IMR-90 (cell line): ENCODE measurements at regions not wholly inside any gene's neighbourhood (a gene's known extent, or its start where the extent isn't known, plus 50 kb on each side); places are given as distances from the start of the nearest gene placed in this dataset.

ENCODE experiments used
- ATAC-seq: fragments of 200-7000 bp; cut with Tn5 transposase; 2 replicates; pipeline ENCODE4 v1.9.1; 2020; ENCODE audit warnings: low read depth, mild to moderate bottlenecking, moderate library complexity
- BruUV-seq: library from RNA; stranded (reverse); fragments of 400-500 nt; replicated peaks from 2 replicates; lab custom pipeline; 2021; lab: Mats Ljungman, UMichigan
- CTCF ChIA-PET: fragments of 300-600 bp; formaldehyde crosslinking; extraction: SDS; loops from one replicate; lab custom pipeline; 2021; ENCODE audit warnings: antibody characterized with exemption; lab: Yijun Ruan, JAX
- POLR2A ChIA-PET: fragments of 300-600 bp; sonication (Branson Sonifier 250); formaldehyde crosslinking; loops from one replicate; lab custom pipeline; 2022; ENCODE audit warnings: antibody characterized with exemption; ENCODE audit not compliant: unreplicated experiment; lab: Charles Lee
- DNase-seq: peaks from one replicate; pipeline ENCODE4 v3.0.0; 2013
- H2AFZ ChIP-seq: replicated peaks from 2 replicates; pipeline ENCODE3; 2013; ENCODE audit warnings: low read length, mild to moderate bottlenecking; ENCODE audit not compliant: poor library complexity
- H2AK5ac ChIP-seq: 2 replicates; pipeline ENCODE4 v1.6.1; 2013; ENCODE audit warnings: low read depth, low read length, inconsistent platforms
- H2AK9ac ChIP-seq: replicated peaks from 2 replicates; pipeline ENCODE3; 2013; ENCODE audit warnings: mild to moderate bottlenecking, low read depth, low read length, moderate library complexity; ENCODE audit not compliant: poor library complexity
- H2BK120ac ChIP-seq: 2 replicates; pipeline ENCODE4 v1.6.1; 2013; ENCODE audit warnings: low read depth, low read length, inconsistent platforms
- H2BK15ac ChIP-seq: 3 replicates; pipeline ENCODE4 v1.6.1; 2013; ENCODE audit warnings: low read depth, low read length, inconsistent platforms
- H2BK20ac ChIP-seq: 2 replicates; pipeline ENCODE4 v1.6.1; 2013; ENCODE audit warnings: low read depth, mild to moderate bottlenecking, inconsistent platforms, low read length, moderate library complexity
- H2BK5ac ChIP-seq: 2 replicates; pipeline ENCODE4 v1.6.1; 2013; ENCODE audit warnings: mild to moderate bottlenecking, low read depth, low read length, inconsistent platforms; ENCODE audit not compliant: poor library complexity, severe bottlenecking
- H3K14ac ChIP-seq: replicated peaks from 2 replicates; pipeline ENCODE4 v1.6.1; 2013; ENCODE audit warnings: low read depth, low read length, inconsistent platforms
- H3K18ac ChIP-seq: 2 replicates; pipeline ENCODE4 v1.6.1; 2013; ENCODE audit warnings: low read depth, low read length, control low read depth
- H3K23ac ChIP-seq: 2 replicates; pipeline ENCODE4 v1.6.1; 2013; ENCODE audit warnings: low read depth, low read length, inconsistent platforms
- H3K27ac ChIP-seq: 2 replicates; pipeline ENCODE4 v1.5.1; 2013; ENCODE audit warnings: mild to moderate bottlenecking, control low read depth, low read length; ENCODE audit not compliant: insufficient read depth
- H3K27me3 ChIP-seq: 2 replicates; pipeline ENCODE4 v1.6.1; 2013; ENCODE audit warnings: low read length; ENCODE audit not compliant: control insufficient read depth, insufficient read depth
- H3K36me3 ChIP-seq: 2 replicates; pipeline ENCODE4 v1.6.1; 2013; ENCODE audit warnings: low read length, mixed read lengths; ENCODE audit not compliant: control insufficient read depth, insufficient read depth
- H3K4ac ChIP-seq: 2 replicates; pipeline ENCODE4 v1.6.1; 2013; ENCODE audit warnings: low read depth, low read length, inconsistent platforms
- H3K4me1 ChIP-seq: 2 replicates; pipeline ENCODE4 v1.6.1; 2013; ENCODE audit warnings: low read length, mixed read lengths; ENCODE audit not compliant: control insufficient read depth, insufficient read depth
- H3K4me2 ChIP-seq: 2 replicates; pipeline ENCODE4 v1.6.1; 2013; ENCODE audit warnings: low read depth, mild to moderate bottlenecking, control low read depth, low read length, moderate library complexity
- H3K4me3 ChIP-seq: 2 replicates; pipeline ENCODE4 v1.5.1; 2013; ENCODE audit warnings: low read depth, mild to moderate bottlenecking, control low read depth, low read length, moderate library complexity; ENCODE audit not compliant: insufficient read depth
- H3K56ac ChIP-seq: 2 replicates; pipeline ENCODE4 v1.6.1; 2013; ENCODE audit warnings: low read length, inconsistent platforms; ENCODE audit not compliant: insufficient read depth; ENCODE audit errors: extremely low read depth
- H3K79me1 ChIP-seq, 2 experiments: 2 replicates each; pipeline ENCODE4 v1.6.1; 2013; ENCODE audit warnings: low read length in 2 of 2, inconsistent platforms in 1 of 2, low read depth in 1 of 2
- H3K9ac ChIP-seq: 2 replicates; pipeline ENCODE4 v1.6.1; 2013; ENCODE audit warnings: low read depth, low read length, control low read depth
- H3K9me1 ChIP-seq: 2 replicates; pipeline ENCODE4 v1.6.1; 2013; ENCODE audit warnings: low read length, inconsistent platforms; ENCODE audit not compliant: insufficient read depth
- H3K9me3 ChIP-seq: 2 replicates; pipeline ENCODE4 v1.6.1; 2013; ENCODE audit warnings: low read length; ENCODE audit not compliant: control insufficient read depth, insufficient read depth
- H4K20me1 ChIP-seq: 2 replicates; pipeline ENCODE4 v1.6.1; 2013; ENCODE audit warnings: low read length, inconsistent platforms; ENCODE audit not compliant: insufficient read depth
- H4K5ac ChIP-seq: 2 replicates; pipeline ENCODE4 v1.6.1; 2013; ENCODE audit warnings: mild to moderate bottlenecking, low read depth, low read length, control low read depth
- H4K8ac ChIP-seq, 2 experiments: 2 replicates each; pipeline ENCODE4 v1.6.1; 2013; ENCODE audit warnings: low read depth in 2 of 2, low read length in 2 of 2, control low read depth in 1 of 2, inconsistent platforms in 1 of 2
- H4K91ac ChIP-seq: 2 replicates; pipeline ENCODE4 v1.6.1; 2013; ENCODE audit warnings: low read depth, low read length, inconsistent platforms; ENCODE audit not compliant: insufficient read depth
- CEBPB ChIP-seq: IDR thresholded peaks from 2 replicates; pipeline ENCODE4 v1.6.1; 2012; ENCODE audit warnings: low read depth, low read length, improper control_type of control experiment
- CHD1 ChIP-seq: IDR thresholded peaks from 2 replicates; pipeline ENCODE4 v1.6.1; 2012; ENCODE audit warnings: low read depth, low read length, improper control_type of control experiment
- CTCF ChIP-seq: conservative IDR thresholded peaks from 2 replicates; pipeline ENCODE4 v1.5.1; 2012; ENCODE audit warnings: mild to moderate bottlenecking, low read depth, low read length, improper control_type of control experiment
- ELK1 ChIP-seq: fragments of 150-350 bp; IDR thresholded peaks from 2 replicates; pipeline ENCODE4 v1.6.1; 2016; ENCODE audit warnings: low read depth, mild to moderate bottlenecking, low read length, moderate library complexity, borderline replicate concordance
- FOS ChIP-seq: fragments of 150-350 bp; IDR thresholded peaks from 2 replicates; pipeline ENCODE4 v1.6.1; 2016; ENCODE audit warnings: low read depth, low read length
- MAFK ChIP-seq: IDR thresholded peaks from 2 replicates; pipeline ENCODE4 v1.6.1; 2012; ENCODE audit warnings: low read depth, low read length, improper control_type of control experiment
- MAZ ChIP-seq: IDR thresholded peaks from 2 replicates; pipeline ENCODE4 v1.6.1; 2012; ENCODE audit warnings: low read depth, mild to moderate bottlenecking, low read length, improper control_type of control experiment, moderate library complexity, borderline replicate concordance
- MXI1 ChIP-seq: IDR thresholded peaks from 2 replicates; pipeline ENCODE4 v1.6.1; 2012; ENCODE audit warnings: low read depth, mild to moderate bottlenecking, low read length, moderate library complexity, borderline replicate concordance
- NFE2L2 ChIP-seq: fragments of 150-350 bp; IDR thresholded peaks from 2 replicates; pipeline ENCODE4 v1.6.1; 2016; ENCODE audit warnings: low read depth, mild to moderate bottlenecking, low read length
- POLR2A ChIP-seq: IDR thresholded peaks from 2 replicates; pipeline ENCODE4 v1.6.1; 2012; ENCODE audit warnings: mild to moderate bottlenecking, low read depth, low read length
- RAD21 ChIP-seq: IDR thresholded peaks from 2 replicates; pipeline ENCODE4 v1.6.1; 2012; ENCODE audit warnings: low read length, improper control_type of control experiment
- RCOR1 ChIP-seq: IDR thresholded peaks from 2 replicates; pipeline ENCODE4 v1.6.1; 2012; ENCODE audit warnings: mild to moderate bottlenecking, low read length, improper control_type of control experiment; ENCODE audit not compliant: insufficient replicate concordance
- RFX5 ChIP-seq: IDR thresholded peaks from 2 replicates; pipeline ENCODE4 v1.8.0; 2012; ENCODE audit warnings: low read depth, mild to moderate bottlenecking, low read length, moderate library complexity
- SMC3 ChIP-seq: fragments of 150-350 bp; IDR thresholded peaks from 2 replicates; pipeline ENCODE4 v1.6.1; 2016; ENCODE audit warnings: low read depth, mild to moderate bottlenecking, antibody characterized with exemption, low read length, moderate library complexity
- WGBS, 2 experiments: methylation state at CpG; one replicate each; pipeline versions ENCODE4 v1.1.5 to v1.1.7; 2013; ENCODE audit warnings: missing lambda C conversion rate in 2 of 2; ENCODE audit not compliant: insufficient read length in 1 of 2; ENCODE audit errors: extremely low coverage in 2 of 2; 5-methylcytosine and 5-hydroxymethylcytosine counted together
- dilution Hi-C: fragments of 300-500 bp; cut with HindIII; formaldehyde crosslinking; loops from one replicate; pipeline ENCODE4 v1.14.3; 2018; ENCODE audit warnings: low sequenced_read_pairs; ENCODE audit not compliant: unreplicated experiment
- in situ Hi-C: fragments of 300-500 bp; cut with MboI; formaldehyde crosslinking; loops from 3 replicates; pipeline ENCODE4 v1.14.3; 2019; ENCODE audit warnings: low sequenced_read_pairs, inconsistent platforms, mixed read lengths
- intact Hi-C: fragments of 100-400 bp; cut with micrococcal nuclease; formaldehyde crosslinking; loops from 2 replicates; pipeline ENCODE4 v1.10.0; 2022

DNA sequence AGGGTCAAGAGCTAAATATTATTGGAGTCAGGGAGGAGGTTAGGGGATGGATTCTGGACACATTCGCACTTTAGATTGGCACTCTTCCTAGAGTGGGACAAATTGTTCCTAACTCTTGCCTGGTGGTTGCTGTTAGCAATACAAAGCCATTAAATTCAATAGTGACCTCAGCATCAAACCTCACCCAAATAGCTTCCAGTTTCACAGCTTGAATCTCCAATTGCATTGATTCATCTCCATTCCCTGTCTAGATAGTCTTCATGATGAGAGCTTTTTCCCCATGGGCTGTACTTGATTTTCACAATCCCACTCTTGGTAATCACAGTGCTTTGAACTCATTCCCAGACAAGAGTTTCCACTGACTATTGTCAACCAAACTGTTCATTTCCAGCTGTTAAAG, 585.9 kb upstream of the SYT4 start:
- no peak overlapping the region for H3K56ac ChIP-seq
- no peaks in the 10 kb centered on the region for H3K79me1 ChIP-seq
- no peaks in the 10 kb centered on the region for H3K9me1 ChIP-seq
- no peak overlapping the region for H3K27ac ChIP-seq
- no peak overlapping the region for H3K9ac ChIP-seq
- H2BK120ac ChIP-seq = no peak overlapping the region
- H3K23ac ChIP-seq = no peak overlapping the region
- no peaks in the 10 kb centered on the region for H4K20me1 ChIP-seq
- H2AK9ac ChIP-seq = no peak overlapping the region
- no peak overlapping the region for H2BK20ac ChIP-seq
- H4K8ac ChIP-seq = no peak overlapping the region
- H3K4ac ChIP-seq = no peak overlapping the region
- H2BK15ac ChIP-seq = no peak overlapping the region
- no peak overlapping the region for H3K4me3 ChIP-seq
- H2BK5ac ChIP-seq = no peak overlapping the region
- no peak overlapping the region for H2AFZ ChIP-seq
- H2AK5ac ChIP-seq = no peak overlapping the region
- no peak overlapping the region for H4K5ac ChIP-seq
- DNase-seq = no peak
- WGBS, 2 experiments = no CpG with 5 or more reads among the region's 1 CpG
- H3K4me1 ChIP-seq = no peaks in the 10 kb centered on the region
- POLR2A ChIA-PET = no interaction called here
- intact Hi-C loops (loop anchor here (10.0 kb wide), 1 partner anchor 58 kb away; no protein-coding TSS in a partner anchor), dilution Hi-C loops (no loop called here), in situ Hi-C loops (no loop called here)
- CTCF ChIA-PET = no interaction called here
- no peak for ATAC-seq
- no peak overlapping the region for H3K14ac ChIP-seq
- no peak overlapping the region for H3K18ac ChIP-seq
- no peak for TF ChIP-seq SMC3
- TF ChIP-seq NFE2L2 = no peak
- TF ChIP-seq FOS = no peak
- TF ChIP-seq MAFK = no peak
- no peak for TF ChIP-seq POLR2A
- TF ChIP-seq MAZ = no peak
- TF ChIP-seq CEBPB = no peak
- TF ChIP-seq CTCF = no peak
- TF ChIP-seq ELK1 = no peak
- TF ChIP-seq RAD21 = no peak
- no peak for TF ChIP-seq CHD1
- no peak for TF ChIP-seq RCOR1
- TF ChIP-seq RFX5 = no peak
- TF ChIP-seq MXI1 = no peak
- no peaks in the 10 kb centered on the region; the same call in 1 of the 2 replicates for H3K27me3 ChIP-seq
- no TSS peak for BruUV-seq
- no peaks in the 10 kb centered on the region for H3K36me3 ChIP-seq
- no peak overlapping the region for H4K91ac ChIP-seq
- H3K4me2 ChIP-seq = no peak overlapping the region
- no peaks in the 10 kb centered on the region for H3K9me3 ChIP-seq
